ENCODE measurements at regions not wholly inside any gene's neighbourhood (a gene's known extent, or its start where the extent isn't known, plus 50 kb on each side); places are given as distances from the start of the nearest gene placed in this dataset.

GRCh38 chr3:94365006-94365405 is 302.1 kb downstream of the NSUN3 start:
- H3K36me3 ChIP-seq (ENCODE audit: control insufficient read depth in 2 of 2, insufficient read depth in 1 of 2, low read length in 2 of 2) = no peaks in the 10 kb centered on the region
- ChIA-PET CTCF (no interaction called here), POLR2A (no interaction called here)
- H3K27ac ChIP-seq (ENCODE audit: extremely low read depth, low read depth, low read length) = no peak overlapping the region
- no peaks in the 10 kb centered on the region for H3K4me1 ChIP-seq (ENCODE audit: control insufficient read depth, insufficient read depth, low read length)
- H3K9me3 ChIP-seq (ENCODE audit: control insufficient read depth, insufficient read depth, low read depth, low read length) = no peaks in the 10 kb centered on the region
- no peak overlapping the region for H3K4me3 ChIP-seq (ENCODE audit: low read depth, low read length)
- TF ChIP-seq ZNF324 (tag by site-specific recombination; IDR thresholded peaks at IDR 0.05) = no peak
- no peak for TF ChIP-seq GLIS2 (tag by site-specific recombination; IDR thresholded peaks at IDR 0.05)
- no peak for TF ChIP-seq ZNF146 (tag by site-specific recombination; IDR thresholded peaks at IDR 0.05)
- TF ChIP-seq ZNF645 (tag by site-specific recombination; IDR thresholded peaks at IDR 0.05) = no peak
- TF ChIP-seq HOXC10 (CRISPR knock-in tag; IDR thresholded peaks at IDR 0.05) = no peak
- TF ChIP-seq ZNF416 (tag by site-specific recombination; IDR thresholded peaks at IDR 0.05) = no peak
- TF ChIP-seq ZNF350 (tag by site-specific recombination; IDR thresholded peaks at IDR 0.05) = no peak
- TF ChIP-seq ZBTB1 (tag by site-specific recombination; IDR thresholded peaks at IDR 0.05) = no peak

GRCh38 chr3:94372026-94372425 is 309.2 kb downstream of the NSUN3 start:
- ChIA-PET POLR2A (no interaction called here), CTCF (no interaction called here)
- no peaks in the 10 kb centered on the region for H3K4me1 ChIP-seq (ENCODE audit: control insufficient read depth, insufficient read depth, low read length)
- no peaks in the 10 kb centered on the region for H3K9me3 ChIP-seq (ENCODE audit: control insufficient read depth, insufficient read depth, low read depth, low read length)
- no peaks in the 10 kb centered on the region for H3K36me3 ChIP-seq (ENCODE audit: control insufficient read depth in 2 of 2, insufficient read depth in 1 of 2, low read length in 2 of 2)
- no peak overlapping the region for H3K27ac ChIP-seq (ENCODE audit: extremely low read depth, low read depth, low read length)
- no peak overlapping the region for H3K4me3 ChIP-seq (ENCODE audit: low read depth, low read length)
- TF ChIP-seq ZBTB7A (tag by site-specific recombination; IDR thresholded peaks at IDR 0.05; ENCODE audit: low read depth) (no peak), ZNF174 (tag by site-specific recombination; IDR thresholded peaks at IDR 0.05) (no peak), SP2 (tag by site-specific recombination; IDR thresholded peaks at IDR 0.05) (no peak), PATZ1 (tag by site-specific recombination; IDR thresholded peaks at IDR 0.05) (no peak), ZNF623 (tag by site-specific recombination; IDR thresholded peaks at IDR 0.05) (no peak), OSR2 (tag by site-specific recombination; IDR thresholded peaks at IDR 0.05) (no peak), ZNF785 (tag by site-specific recombination; IDR thresholded peaks at IDR 0.05) (no peak)

- POLR2A ChIA-PET = no interaction called here
- Histone ChIP-seq H3K36me3 (ENCODE audit: control insufficient read depth in 2 of 2, insufficient read depth in 1 of 2, low read length in 2 of 2) (no peaks in the 10 kb centered on the region), H3K4me1 (ENCODE audit: control insufficient read depth, insufficient read depth, low read length) (no peaks in the 10 kb centered on the region), H3K27ac (ENCODE audit: extremely low read depth, low read depth, low read length) (no peak overlapping the region), H3K9me3 (ENCODE audit: control insufficient read depth, insufficient read depth, low read depth, low read length) (no peaks in the 10 kb centered on the region), H3K4me3 (ENCODE audit: low read depth, low read length) (no peak overlapping the region)
- CTCF ChIA-PET = no interaction called here
- no peak for TF ChIP-seq ZSCAN5A (tag by site-specific recombination; IDR thresholded peaks at IDR 0.05)
- no peak for TF ChIP-seq RBAK (tag by site-specific recombination; IDR thresholded peaks at IDR 0.05)
- TF ChIP-seq ZNF274 (IDR thresholded peaks at IDR 0.05; ENCODE audit: low read length) = no peak
- TF ChIP-seq ZNF274 (tag by site-specific recombination; IDR thresholded peaks at IDR 0.05; ENCODE audit: borderline replicate concordance) = no peak
- TF ChIP-seq ZNF423 (tag by site-specific recombination; IDR thresholded peaks at IDR 0.05) = no peak
- TF ChIP-seq ZNF747 (tag by site-specific recombination; IDR thresholded peaks at IDR 0.05) = no peak
- TF ChIP-seq ZNF341 (tag by site-specific recombination; IDR thresholded peaks at IDR 0.05; ENCODE audit: low read depth) = no peak
Measured at GRCh38 chr3:94373456-94373855, 310.6 kb downstream of the NSUN3 start.

All from HEK293 (cell line).